ENCODE measurements at regions not wholly inside any gene's neighbourhood (a gene's known extent, or its start where the extent isn't known, plus 50 kb on each side); places are given as distances from the start of the nearest gene placed in this dataset.
"Not testable (repeated sequence)": the region's sequence is repeated elsewhere in the genome, so short reads cannot be mapped to it uniquely, and the experiment has no call there.

DNA sequence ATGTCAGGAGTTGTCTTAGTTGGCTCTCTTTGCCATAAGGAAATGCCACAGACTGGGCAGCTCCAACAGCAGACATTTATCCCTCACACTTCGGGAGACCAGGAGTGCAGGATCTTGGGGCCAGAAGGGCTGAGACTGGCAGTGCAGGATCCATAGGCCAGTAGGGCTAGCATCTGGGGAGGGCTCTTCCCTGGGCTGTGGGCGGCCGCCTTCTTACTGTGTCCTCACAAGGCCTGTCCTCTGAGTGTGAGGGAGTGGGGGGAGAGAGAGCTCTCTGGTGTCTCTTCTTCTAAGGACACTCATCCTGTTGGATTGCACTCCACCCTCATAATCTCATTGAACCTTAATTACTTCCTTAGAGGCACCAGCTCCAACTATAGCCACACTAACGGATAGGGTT is 87.5 kb upstream of the LRPAP1 start:
- TF ChIP-seq, protein P1, sequence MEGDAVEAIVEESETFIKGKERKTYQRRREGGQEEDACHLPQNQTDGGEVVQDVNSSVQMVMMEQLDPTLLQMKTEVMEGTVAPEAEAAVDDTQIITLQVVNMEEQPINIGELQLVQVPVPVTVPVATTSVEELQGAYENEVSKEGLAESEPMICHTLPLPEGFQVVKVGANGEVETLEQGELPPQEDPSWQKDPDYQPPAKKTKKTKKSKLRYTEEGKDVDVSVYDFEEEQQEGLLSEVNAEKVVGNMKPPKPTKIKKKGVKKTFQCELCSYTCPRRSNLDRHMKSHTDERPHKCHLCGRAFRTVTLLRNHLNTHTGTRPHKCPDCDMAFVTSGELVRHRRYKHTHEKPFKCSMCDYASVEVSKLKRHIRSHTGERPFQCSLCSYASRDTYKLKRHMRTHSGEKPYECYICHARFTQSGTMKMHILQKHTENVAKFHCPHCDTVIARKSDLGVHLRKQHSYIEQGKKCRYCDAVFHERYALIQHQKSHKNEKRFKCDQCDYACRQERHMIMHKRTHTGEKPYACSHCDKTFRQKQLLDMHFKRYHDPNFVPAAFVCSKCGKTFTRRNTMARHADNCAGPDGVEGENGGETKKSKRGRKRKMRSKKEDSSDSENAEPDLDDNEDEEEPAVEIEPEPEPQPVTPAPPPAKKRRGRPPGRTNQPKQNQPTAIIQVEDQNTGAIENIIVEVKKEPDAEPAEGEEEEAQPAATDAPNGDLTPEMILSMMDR (IDR thresholded peaks at IDR 0.05; ENCODE audit: low read length), result not testable (repeated sequence)
- not testable (repeated sequence) for TF ChIP-seq EZH2phosphoT487 (IDR thresholded peaks at IDR 0.05; ENCODE audit: low read length); EZH2 (optimal IDR thresholded peaks at IDR 0.05; ENCODE audit: low read depth, low read length)
